HepG2 (cell line): ENCODE measurements at regions not wholly inside any gene's neighbourhood (a gene's known extent, or its start where the extent isn't known, plus 50 kb on each side); places are given as distances from the start of the nearest gene placed in this dataset.

Source experiments
- ASH2L ChIP-seq: fragments of 300-600, 200-600 bp; sonication (generic); IDR thresholded peaks from 2 replicates; pipeline ENCODE4 v1.7.0; 2017; ENCODE audit warnings: low read depth, mild to moderate bottlenecking, moderate library complexity, mixed read lengths, low read length; ENCODE audit not compliant: insufficient read length
- ATF6 ChIP-seq: sonication (generic); formaldehyde crosslinking; conservative IDR thresholded peaks from 2 replicates; pipeline ENCODE4 v1.4.0; 2020; ENCODE audit warnings: missing genetic modification reagents
- CBX1 ChIP-seq: IDR thresholded peaks from one replicate; pipeline ENCODE4 v1.6.1; 2016; ENCODE audit warnings: antibody characterized with exemption, low read depth
- ERF ChIP-seq: IDR thresholded peaks from 2 replicates; pipeline ENCODE4 v1.6.1; 2018; ENCODE audit warnings: missing biosample characterization, missing genetic modification reagents
- ETS1 ChIP-seq: sonication (generic); formaldehyde crosslinking; IDR thresholded peaks from 2 replicates; pipeline ENCODE4 v1.4.0; 2020; ENCODE audit warnings: missing genetic modification reagents
- EZH2 ChIP-seq: conservative IDR thresholded peaks from 2 replicates; pipeline ENCODE4 v1.6.1; 2012; ENCODE audit warnings: mild to moderate bottlenecking, low read depth, low read length, moderate library complexity
- HMGXB3 ChIP-seq: sonication (generic); formaldehyde crosslinking; IDR thresholded peaks from 2 replicates; pipeline ENCODE4 v1.4.0; 2020; ENCODE audit warnings: missing genetic modification reagents, borderline replicate concordance
- NCOR1 ChIP-seq: fragments of 200-600 bp; sonication (generic); IDR thresholded peaks from 2 replicates; pipeline ENCODE4 v1.7.0; 2017; ENCODE audit warnings: antibody characterized with exemption, low read length, borderline replicate concordance
- TP53 ChIP-seq: sonication (generic); formaldehyde crosslinking; conservative IDR thresholded peaks from 2 replicates; pipeline ENCODE4 v1.4.0; 2020; ENCODE audit warnings: missing genetic modification reagents
- ZNF343 ChIP-seq: sonication (generic); formaldehyde crosslinking; IDR thresholded peaks from 2 replicates; pipeline ENCODE4 v1.4.0; 2020; ENCODE audit warnings: mild to moderate bottlenecking, missing genetic modification reagents
- ZNF484 ChIP-seq: sonication (generic); formaldehyde crosslinking; IDR thresholded peaks from 2 replicates; pipeline ENCODE4 v1.5.1; 2020; ENCODE audit warnings: mild to moderate bottlenecking, low read depth, missing genetic modification reagents, borderline replicate concordance
- TF ChIP-seq, protein P1 (sequence below): sonication (generic); formaldehyde crosslinking; IDR thresholded peaks from 2 replicates; pipeline ENCODE4 v1.4.0; 2020; ENCODE audit warnings: missing genetic modification reagents, mild to moderate bottlenecking, borderline replicate concordance
- TF ChIP-seq, protein P2 (sequence below): sonication (generic); formaldehyde crosslinking; IDR thresholded peaks from 2 replicates; pipeline ENCODE4 v1.5.0; 2020; ENCODE audit warnings: mild to moderate bottlenecking, missing genetic modification reagents

- TF ChIP-seq NCOR1 (no peak), EZH2 (no peak), CBX1 (no peak), ZNF343 (CRISPR knock-in tag) (no peak), TP53 (CRISPR knock-in tag) (no peak), ASH2L (no peak), ERF (CRISPR knock-in tag) (no peak), ETS1 (CRISPR knock-in tag) (no peak), ZNF484 (CRISPR knock-in tag) (no peak), HMGXB3 (CRISPR knock-in tag) (no peak), ATF6 (no peak)
- TF ChIP-seq, protein P1, sequence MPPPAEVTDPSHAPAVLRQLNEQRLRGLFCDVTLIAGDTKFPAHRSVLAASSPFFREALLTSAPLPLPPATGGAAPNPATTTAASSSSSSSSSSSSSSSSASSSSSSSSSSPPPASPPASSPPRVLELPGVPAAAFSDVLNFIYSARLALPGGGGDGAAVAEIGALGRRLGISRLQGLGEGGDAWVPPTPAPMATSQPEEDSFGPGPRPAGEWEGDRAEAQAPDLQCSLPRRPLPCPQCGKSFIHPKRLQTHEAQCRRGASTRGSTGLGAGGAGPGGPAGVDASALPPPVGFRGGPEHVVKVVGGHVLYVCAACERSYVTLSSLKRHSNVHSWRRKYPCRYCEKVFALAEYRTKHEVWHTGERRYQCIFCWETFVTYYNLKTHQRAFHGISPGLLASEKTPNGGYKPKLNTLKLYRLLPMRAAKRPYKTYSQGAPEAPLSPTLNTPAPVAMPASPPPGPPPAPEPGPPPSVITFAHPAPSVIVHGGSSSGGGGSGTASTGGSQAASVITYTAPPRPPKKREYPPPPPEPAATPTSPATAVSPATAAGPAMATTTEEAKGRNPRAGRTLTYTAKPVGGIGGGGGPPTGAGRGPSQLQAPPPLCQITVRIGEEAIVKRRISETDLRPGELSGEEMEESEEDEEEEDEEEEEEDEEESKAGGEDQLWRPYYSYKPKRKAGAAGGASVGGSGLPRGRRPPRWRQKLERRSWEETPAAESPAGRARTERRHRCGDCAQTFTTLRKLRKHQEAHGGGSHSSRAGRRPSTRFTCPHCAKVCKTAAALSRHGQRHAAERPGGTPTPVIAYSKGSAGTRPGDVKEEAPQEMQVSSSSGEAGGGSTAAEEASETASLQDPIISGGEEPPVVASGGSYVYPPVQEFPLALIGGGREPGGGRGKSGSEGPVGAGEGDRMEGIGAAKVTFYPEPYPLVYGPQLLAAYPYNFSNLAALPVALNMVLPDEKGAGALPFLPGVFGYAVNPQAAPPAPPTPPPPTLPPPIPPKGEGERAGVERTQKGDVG = no peak
- TF ChIP-seq, protein P2, sequence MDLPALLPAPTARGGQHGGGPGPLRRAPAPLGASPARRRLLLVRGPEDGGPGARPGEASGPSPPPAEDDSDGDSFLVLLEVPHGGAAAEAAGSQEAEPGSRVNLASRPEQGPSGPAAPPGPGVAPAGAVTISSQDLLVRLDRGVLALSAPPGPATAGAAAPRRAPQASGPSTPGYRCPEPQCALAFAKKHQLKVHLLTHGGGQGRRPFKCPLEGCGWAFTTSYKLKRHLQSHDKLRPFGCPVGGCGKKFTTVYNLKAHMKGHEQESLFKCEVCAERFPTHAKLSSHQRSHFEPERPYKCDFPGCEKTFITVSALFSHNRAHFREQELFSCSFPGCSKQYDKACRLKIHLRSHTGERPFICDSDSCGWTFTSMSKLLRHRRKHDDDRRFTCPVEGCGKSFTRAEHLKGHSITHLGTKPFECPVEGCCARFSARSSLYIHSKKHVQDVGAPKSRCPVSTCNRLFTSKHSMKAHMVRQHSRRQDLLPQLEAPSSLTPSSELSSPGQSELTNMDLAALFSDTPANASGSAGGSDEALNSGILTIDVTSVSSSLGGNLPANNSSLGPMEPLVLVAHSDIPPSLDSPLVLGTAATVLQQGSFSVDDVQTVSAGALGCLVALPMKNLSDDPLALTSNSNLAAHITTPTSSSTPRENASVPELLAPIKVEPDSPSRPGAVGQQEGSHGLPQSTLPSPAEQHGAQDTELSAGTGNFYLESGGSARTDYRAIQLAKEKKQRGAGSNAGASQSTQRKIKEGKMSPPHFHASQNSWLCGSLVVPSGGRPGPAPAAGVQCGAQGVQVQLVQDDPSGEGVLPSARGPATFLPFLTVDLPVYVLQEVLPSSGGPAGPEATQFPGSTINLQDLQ (CRISPR knock-in tag) = no peak
These were observed 197.7 kb downstream of the PLK2 start for GRCh38 chr5:58262226-58262625.
